PC-3 (cell line): ENCODE measurements at regions not wholly inside any gene's neighbourhood (a gene's known extent, or its start where the extent isn't known, plus 50 kb on each side); places are given as distances from the start of the nearest gene placed in this dataset.
A peak's percentile ranks its signal among the peaks of the same experiment; 100 is the strongest.

Source experiments
- EZH2 ChIP-seq: fragments of 300-600 bp; sonication (generic); IDR thresholded peaks from one replicate; pipeline ENCODE4 v1.6.1; 2017; ENCODE audit warnings: antibody characterized with exemption, mild to moderate bottlenecking, low read length; ENCODE audit not compliant: unreplicated experiment
- EZH2phosphoT487 ChIP-seq: fragments of 300-600 bp; sonication (generic); IDR thresholded peaks from 2 replicates; pipeline ENCODE4 v1.6.1; 2018; ENCODE audit warnings: mild to moderate bottlenecking, antibody characterized with exemption, low read length, borderline replicate concordance
- TF ChIP-seq, protein P1 (sequence below): fragments of 300-600 bp; sonication (generic); conservative IDR thresholded peaks from 2 replicates; pipeline ENCODE4 v1.5.1; 2017; ENCODE audit warnings: antibody characterized with exemption, low read depth, mild to moderate bottlenecking, low read length

DNA sequence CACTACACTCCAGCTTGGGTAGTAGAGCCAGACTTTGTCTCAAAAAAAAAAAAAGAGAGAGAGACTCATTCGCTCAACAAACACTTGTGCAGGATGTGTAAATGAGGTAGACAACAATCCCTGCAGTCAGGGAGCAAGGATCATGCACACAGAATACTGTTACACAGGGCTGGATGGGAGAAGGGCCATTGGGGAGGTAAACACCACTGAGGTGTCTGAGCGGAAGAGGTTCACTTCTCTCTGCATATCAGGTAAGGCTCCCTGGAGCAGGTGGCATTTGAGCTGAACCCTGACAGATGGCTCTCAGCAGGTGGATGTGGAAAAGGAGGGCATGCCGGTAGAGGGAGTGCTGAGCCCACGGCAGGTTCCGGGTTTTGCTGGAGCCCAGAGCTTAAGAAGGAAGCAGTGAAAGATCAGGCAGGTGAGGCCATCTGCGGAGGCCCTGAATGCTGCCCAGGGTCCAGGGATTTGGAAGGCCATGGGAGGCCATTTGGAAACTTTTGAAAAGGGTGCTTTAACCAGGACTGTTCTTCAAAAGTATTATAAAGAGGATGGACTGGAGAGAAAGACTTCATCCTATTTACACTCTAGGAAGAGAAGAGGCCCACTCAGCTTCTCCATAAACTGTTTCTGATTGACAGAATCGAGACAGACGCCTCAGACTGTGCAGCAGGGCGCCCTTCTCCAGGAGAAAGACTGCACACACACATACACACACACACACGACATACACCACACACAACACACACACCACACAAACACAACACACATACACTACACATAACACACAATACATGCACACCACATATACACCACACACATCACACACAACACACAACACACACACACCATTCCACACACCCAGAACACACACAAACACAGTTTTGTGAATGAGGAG is 199.4 kb downstream of the USP12 start:
- TF ChIP-seq, protein P1, sequence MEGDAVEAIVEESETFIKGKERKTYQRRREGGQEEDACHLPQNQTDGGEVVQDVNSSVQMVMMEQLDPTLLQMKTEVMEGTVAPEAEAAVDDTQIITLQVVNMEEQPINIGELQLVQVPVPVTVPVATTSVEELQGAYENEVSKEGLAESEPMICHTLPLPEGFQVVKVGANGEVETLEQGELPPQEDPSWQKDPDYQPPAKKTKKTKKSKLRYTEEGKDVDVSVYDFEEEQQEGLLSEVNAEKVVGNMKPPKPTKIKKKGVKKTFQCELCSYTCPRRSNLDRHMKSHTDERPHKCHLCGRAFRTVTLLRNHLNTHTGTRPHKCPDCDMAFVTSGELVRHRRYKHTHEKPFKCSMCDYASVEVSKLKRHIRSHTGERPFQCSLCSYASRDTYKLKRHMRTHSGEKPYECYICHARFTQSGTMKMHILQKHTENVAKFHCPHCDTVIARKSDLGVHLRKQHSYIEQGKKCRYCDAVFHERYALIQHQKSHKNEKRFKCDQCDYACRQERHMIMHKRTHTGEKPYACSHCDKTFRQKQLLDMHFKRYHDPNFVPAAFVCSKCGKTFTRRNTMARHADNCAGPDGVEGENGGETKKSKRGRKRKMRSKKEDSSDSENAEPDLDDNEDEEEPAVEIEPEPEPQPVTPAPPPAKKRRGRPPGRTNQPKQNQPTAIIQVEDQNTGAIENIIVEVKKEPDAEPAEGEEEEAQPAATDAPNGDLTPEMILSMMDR: peak; percentile 75
- TF ChIP-seq EZH2: no peak
- TF ChIP-seq EZH2phosphoT487: no peak
